ENCODE measurements at regions not wholly inside any gene's neighbourhood (a gene's known extent, or its start where the extent isn't known, plus 50 kb on each side); places are given as distances from the start of the nearest gene placed in this dataset.

GRCh38 chr6:84618836-84619235, 145.6 kb downstream of the TBX18 start:
- no peak for DNase-seq (ENCODE audit: extremely low spot score, unreplicated experiment)
- no peak for TF ChIP-seq CTCF (IDR thresholded peaks at IDR 0.05)
- no peak overlapping the region for H3K4me3 Mint-ChIP-seq (ENCODE audit: unreplicated experiment)
- peaks cover 19% of the 10 kb centered on the region for H3K4me1 Mint-ChIP-seq (ENCODE audit: unreplicated experiment)
- H3K27me3 Mint-ChIP-seq (ENCODE audit: unreplicated experiment): no peaks in the 10 kb centered on the region
- no peaks in the 10 kb centered on the region for H3K36me3 Mint-ChIP-seq (ENCODE audit: unreplicated experiment)
- H3K27ac Mint-ChIP-seq (ENCODE audit: unreplicated experiment): peak overlapping the region; percentile 86
- peaks cover 14% of the 10 kb centered on the region for H3K9me3 Mint-ChIP-seq (ENCODE audit: unreplicated experiment)

- TF ChIP-seq CTCF (IDR thresholded peaks at IDR 0.05): no peak
- no peak for DNase-seq (ENCODE audit: extremely low spot score, unreplicated experiment)
- H3K4me3 Mint-ChIP-seq (ENCODE audit: unreplicated experiment): no peak overlapping the region
- H3K27ac Mint-ChIP-seq (ENCODE audit: unreplicated experiment): peak overlapping the region; percentile 86
- H3K4me1 Mint-ChIP-seq (ENCODE audit: unreplicated experiment): peaks cover 17% of the 10 kb centered on the region
- peaks cover 14% of the 10 kb centered on the region for H3K9me3 Mint-ChIP-seq (ENCODE audit: unreplicated experiment)
- H3K27me3 Mint-ChIP-seq (ENCODE audit: unreplicated experiment): no peaks in the 10 kb centered on the region
- no peaks in the 10 kb centered on the region for H3K36me3 Mint-ChIP-seq (ENCODE audit: unreplicated experiment)
Measured at GRCh38 chr6:84618046-84618752, 146.2 kb downstream of the TBX18 start.

- no peak overlapping the region for H3K27ac Mint-ChIP-seq (ENCODE audit: unreplicated experiment)
- no peak for TF ChIP-seq CTCF (IDR thresholded peaks at IDR 0.05)
- peaks cover 1% of the 10 kb centered on the region for H3K9me3 Mint-ChIP-seq (ENCODE audit: unreplicated experiment)
- peaks cover 17% of the 10 kb centered on the region for H3K4me1 Mint-ChIP-seq (ENCODE audit: unreplicated experiment)
- H3K27me3 Mint-ChIP-seq (ENCODE audit: unreplicated experiment): no peaks in the 10 kb centered on the region
- no peaks in the 10 kb centered on the region for H3K36me3 Mint-ChIP-seq (ENCODE audit: unreplicated experiment)
- H3K4me3 Mint-ChIP-seq (ENCODE audit: unreplicated experiment): no peak overlapping the region
- no peak for DNase-seq (ENCODE audit: extremely low spot score, unreplicated experiment)
Measured at GRCh38 chr6:84615987-84616386, 148.4 kb downstream of the TBX18 start.

- H3K27ac Mint-ChIP-seq (ENCODE audit: unreplicated experiment): no peak overlapping the region
- no peak for TF ChIP-seq CTCF (IDR thresholded peaks at IDR 0.05)
- no peaks in the 10 kb centered on the region for H3K27me3 Mint-ChIP-seq (ENCODE audit: unreplicated experiment)
- no peak for DNase-seq (ENCODE audit: extremely low spot score, unreplicated experiment)
- no peaks in the 10 kb centered on the region for H3K9me3 Mint-ChIP-seq (ENCODE audit: unreplicated experiment)
- H3K4me1 Mint-ChIP-seq (ENCODE audit: unreplicated experiment): peaks cover 17% of the 10 kb centered on the region
- H3K36me3 Mint-ChIP-seq (ENCODE audit: unreplicated experiment): no peaks in the 10 kb centered on the region
- no peak overlapping the region for H3K4me3 Mint-ChIP-seq (ENCODE audit: unreplicated experiment)
Measured at GRCh38 chr6:84615113-84615850, 149.1 kb downstream of the TBX18 start.

GRCh38 chr6:84606860-84607259, 157.5 kb downstream of the TBX18 start:
- no peak overlapping the region for H3K27ac Mint-ChIP-seq (ENCODE audit: unreplicated experiment)
- peaks cover 3% of the 10 kb centered on the region for H3K9me3 Mint-ChIP-seq (ENCODE audit: unreplicated experiment)
- no peaks in the 10 kb centered on the region for H3K36me3 Mint-ChIP-seq (ENCODE audit: unreplicated experiment)
- no peak overlapping the region for H3K4me3 Mint-ChIP-seq (ENCODE audit: unreplicated experiment)
- no peak for TF ChIP-seq CTCF (IDR thresholded peaks at IDR 0.05)
- H3K27me3 Mint-ChIP-seq (ENCODE audit: unreplicated experiment): no peaks in the 10 kb centered on the region
- peaks cover 10% of the 10 kb centered on the region for H3K4me1 Mint-ChIP-seq (ENCODE audit: unreplicated experiment)
- no peak for DNase-seq (ENCODE audit: extremely low spot score, unreplicated experiment)

All from osteocyte (in vitro differentiated cells).